DOHH2 (cell line): ENCODE measurements at regions not wholly inside any gene's neighbourhood (a gene's known extent, or its start where the extent isn't known, plus 50 kb on each side); places are given as distances from the start of the nearest gene placed in this dataset.

Experiments used
- CTCF ChIP-seq: fragments of 200-600 bp; sonication (generic); IDR thresholded peaks from one replicate; pipeline ENCODE4 v1.5.1; 2014; ENCODE audit warnings: antibody characterized with exemption, mild to moderate bottlenecking, low read depth, low read length; ENCODE audit not compliant: poor library complexity, severe bottlenecking
- EZH2phosphoT487 ChIP-seq: fragments of 200-600 bp; sonication (generic); IDR thresholded peaks from 2 replicates; pipeline ENCODE4 v1.6.1; 2017; ENCODE audit warnings: borderline replicate concordance, mild to moderate bottlenecking, antibody characterized with exemption, low read length, moderate library complexity, mixed read lengths

GRCh38 chr6:66638099-66638498 lies 931.1 kb upstream of the EYS start:
- TF ChIP-seq CTCF (no peak), EZH2phosphoT487 (no peak)
